Breast epithelium (tissue), 3 donors: ENCODE measurements at regions not wholly inside any gene's neighbourhood (a gene's known extent, or its start where the extent isn't known, plus 50 kb on each side); places are given as distances from the start of the nearest gene placed in this dataset.

Experiments
- CTCF ChIP-seq, 3 donors: fragments of 450-650 bp; IDR thresholded peaks; one replicate each; pipeline ENCODE4 v1.5.1; 2016 to 2017; ENCODE audit warnings: antibody characterized with exemption in 3 of 3, mild to moderate bottlenecking in 3 of 3, moderate library complexity in 3 of 3
- POLR2AphosphoS5 ChIP-seq, 3 donors: sonication (generic); formaldehyde crosslinking; IDR thresholded peaks; one replicate each; pipeline ENCODE4 v1.6.1; 2017; ENCODE audit warnings: antibody characterized with exemption in 3 of 3

GRCh38 chr1:8104278-8105236, 78.4 kb upstream of the ERRFI1 start:
- TF ChIP-seq CTCF (IDR thresholded peaks at IDR 0.05) = no peak
- no peak for TF ChIP-seq POLR2AphosphoS5 (IDR thresholded peaks at IDR 0.05)
